Thymus (tissue), 11 donors: ENCODE measurements at regions not wholly inside any gene's neighbourhood (a gene's known extent, or its start where the extent isn't known, plus 50 kb on each side); places are given as distances from the start of the nearest gene placed in this dataset.
"Not testable (repeated sequence)": the region's sequence is repeated elsewhere in the genome, so short reads cannot be mapped to it uniquely, and the experiment has no call there.

ENCODE experiments used
- DNase-seq, 9 donors: peaks; one replicate each; pipeline ENCODE4 v3.0.0-alpha.2; 2013; ENCODE audit warnings: low spot score in 9 of 9, low read depth in 6 of 9, missing footprints in 1 of 9
- H3K27ac ChIP-seq, 2 donors: one replicate each; pipeline ENCODE4 v1.5.1; 2013; ENCODE audit warnings: control low read depth in 1 of 2, low read depth in 1 of 2, low read length in 1 of 2, mild to moderate bottlenecking in 1 of 2, moderate library complexity in 1 of 2
- H3K27me3 ChIP-seq, 2 donors: one replicate each; pipeline ENCODE4 v1.5.1; 2013; ENCODE audit warnings: low read length in 1 of 2; ENCODE audit not compliant: control insufficient read depth in 2 of 2, insufficient read depth in 1 of 2
- H3K36me3 ChIP-seq, 2 donors: one replicate each; pipeline ENCODE4 v1.5.1; 2013; ENCODE audit warnings: low read length in 1 of 2, mild to moderate bottlenecking in 1 of 2, moderate library complexity in 1 of 2; ENCODE audit not compliant: control insufficient read depth in 2 of 2, insufficient read depth in 2 of 2
- H3K4me1 ChIP-seq, 2 donors: one replicate each; pipeline ENCODE4 v1.5.1; 2013; ENCODE audit warnings: low read length in 2 of 2; ENCODE audit not compliant: control insufficient read depth in 2 of 2, insufficient read depth in 2 of 2
- H3K4me3 ChIP-seq, 2 donors: one replicate each; pipeline ENCODE4 v1.5.1; 2013; ENCODE audit warnings: low read length in 2 of 2, control low read depth in 1 of 2, mild to moderate bottlenecking in 1 of 2
- H3K9me3 ChIP-seq, 2 donors: one replicate each; pipeline ENCODE4 v1.5.1; 2013; ENCODE audit warnings: low read length in 1 of 2, mild to moderate bottlenecking in 1 of 2; ENCODE audit not compliant: control insufficient read depth in 2 of 2, insufficient read depth in 1 of 2
- WGBS: extraction: QIAGEN DNeasy Blood & Tissue Kit; methylation state at CpG from one replicate; pipeline ENCODE4 v1.1.7; 2013; 5-methylcytosine and 5-hydroxymethylcytosine counted together
- donor health status: healthy.

DNA sequence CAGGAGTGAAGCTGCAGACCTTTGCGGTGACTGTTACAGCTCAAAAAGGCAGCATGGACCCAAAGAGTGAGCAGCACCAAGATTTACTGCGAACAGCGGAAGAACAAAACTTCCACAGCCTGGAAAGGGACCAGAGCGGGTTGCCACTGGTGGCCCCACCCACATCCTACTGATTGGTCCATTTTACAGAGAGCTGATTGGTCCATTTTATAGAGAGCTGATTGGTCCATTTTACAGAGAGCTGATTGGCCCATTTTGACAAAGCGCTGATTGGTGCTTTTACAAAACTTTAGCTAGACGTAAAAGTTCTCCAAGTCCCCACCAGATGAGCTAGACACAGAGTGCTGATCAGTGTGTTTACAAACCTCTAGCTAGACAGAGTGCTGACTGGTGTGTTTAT lies 134.2 kb upstream of the FRG1 start:
- no peak for DNase-seq
- Histone ChIP-seq H3K36me3 (no peaks in the 10 kb centered on the region), H3K9me3 (peaks cover 0 to 8% of the 10 kb centered on the region in 2 donors), H3K27me3 (no peaks in the 10 kb centered on the region), H3K4me1 (no peaks in the 10 kb centered on the region), H3K27ac (no peak overlapping the region), H3K4me3 (no peak overlapping the region)
- 66% methylated on average over 6 of the region's 6 CpGs for WGBS

DNA sequence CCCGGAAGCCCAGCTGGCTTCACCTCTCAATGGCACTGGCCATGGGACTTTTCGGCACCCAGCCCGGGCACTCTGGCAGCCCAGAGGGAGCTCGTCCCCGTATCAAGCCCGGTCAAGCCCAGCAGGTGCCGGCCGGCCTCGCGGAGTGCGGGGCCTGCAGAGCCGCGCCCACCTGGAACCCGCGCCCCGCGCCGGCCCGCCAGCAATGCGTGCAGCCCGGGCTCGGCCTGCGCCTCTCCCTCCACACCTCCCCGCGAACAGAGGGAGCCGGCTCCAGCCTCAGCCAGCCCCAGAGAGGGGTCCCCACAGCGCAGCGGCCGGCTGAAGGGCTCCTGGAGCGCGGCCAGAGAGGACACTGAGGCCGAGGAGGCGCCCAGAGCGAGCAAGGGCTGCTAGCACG lies 133.6 kb upstream of the FRG1 start:
- Histone ChIP-seq H3K4me1 (no peaks in the 10 kb centered on the region), H3K27me3 (no peaks in the 10 kb centered on the region), H3K36me3 (no peaks in the 10 kb centered on the region), H3K27ac (no peak overlapping the region), H3K4me3 (no peak overlapping the region), H3K9me3 (peaks cover 0 to 8% of the 10 kb centered on the region in 2 donors)
- 87% methylated on average over 34 of the region's 35 CpGs for WGBS
- DNase-seq: no peak

DNA sequence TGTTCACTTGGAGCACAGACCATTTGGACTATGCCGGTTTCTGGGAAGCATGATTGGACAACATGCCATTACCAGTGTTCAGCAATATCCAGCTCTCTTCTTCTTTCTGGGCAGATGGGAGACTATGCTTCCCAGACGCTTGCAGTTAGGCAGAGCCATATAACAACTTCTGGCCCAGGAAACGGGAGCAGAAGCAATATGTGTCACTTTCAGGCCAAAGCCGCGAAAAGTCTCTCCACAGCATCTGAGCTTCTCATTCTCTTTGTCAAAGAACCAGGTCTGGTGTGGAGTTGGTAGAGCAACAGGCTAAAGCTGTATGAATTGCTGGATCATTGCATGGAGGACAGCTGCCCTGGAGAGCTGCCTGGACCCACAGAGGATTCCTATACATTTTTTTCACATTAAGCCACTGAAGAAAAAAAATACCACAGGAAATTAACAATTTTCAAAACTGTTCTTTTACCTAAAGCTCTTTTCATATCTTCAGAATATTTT lies 131.4 kb upstream of the FRG1 start:
- Histone ChIP-seq H3K27me3 (no peaks in the 10 kb centered on the region), H3K36me3 (no peaks in the 10 kb centered on the region), H3K4me3 (no peak overlapping the region), H3K9me3 (peaks cover 1 to 8% of the 10 kb centered on the region in 2 donors), H3K27ac (no peak overlapping the region), H3K4me1 (no peaks in the 10 kb centered on the region)
- WGBS: 96% methylated on average over 5 of the region's 5 CpGs
- no peak for DNase-seq

DNA sequence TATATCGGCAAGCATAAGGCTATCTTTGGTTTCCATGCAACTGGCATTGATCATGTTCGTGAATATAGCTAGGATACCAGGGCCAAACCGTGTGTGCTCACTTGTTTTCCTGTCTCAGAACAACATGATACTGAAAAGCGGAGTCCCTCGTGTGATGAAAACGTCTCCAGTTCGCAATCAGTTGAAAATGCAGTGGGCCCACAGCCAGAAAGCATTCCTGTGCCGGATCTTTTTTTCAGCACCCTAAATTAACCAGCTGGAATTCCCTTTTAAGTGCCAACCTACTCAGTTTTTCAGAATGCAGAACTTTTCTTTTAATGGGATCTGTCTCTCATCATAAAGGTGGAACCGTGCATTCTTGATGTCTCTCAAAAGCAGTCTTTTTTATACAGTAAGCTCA lies 130.8 kb upstream of the FRG1 start:
- no peak for DNase-seq
- Histone ChIP-seq H3K36me3 (no peaks in the 10 kb centered on the region), H3K4me1 (no peaks in the 10 kb centered on the region), H3K27ac (no peak overlapping the region), H3K9me3 (peaks cover 1 to 8% of the 10 kb centered on the region in 2 donors), H3K27me3 (no peaks in the 10 kb centered on the region), H3K4me3 (no peak overlapping the region)
- 91% methylated on average over 9 of the region's 9 CpGs for WGBS

DNA sequence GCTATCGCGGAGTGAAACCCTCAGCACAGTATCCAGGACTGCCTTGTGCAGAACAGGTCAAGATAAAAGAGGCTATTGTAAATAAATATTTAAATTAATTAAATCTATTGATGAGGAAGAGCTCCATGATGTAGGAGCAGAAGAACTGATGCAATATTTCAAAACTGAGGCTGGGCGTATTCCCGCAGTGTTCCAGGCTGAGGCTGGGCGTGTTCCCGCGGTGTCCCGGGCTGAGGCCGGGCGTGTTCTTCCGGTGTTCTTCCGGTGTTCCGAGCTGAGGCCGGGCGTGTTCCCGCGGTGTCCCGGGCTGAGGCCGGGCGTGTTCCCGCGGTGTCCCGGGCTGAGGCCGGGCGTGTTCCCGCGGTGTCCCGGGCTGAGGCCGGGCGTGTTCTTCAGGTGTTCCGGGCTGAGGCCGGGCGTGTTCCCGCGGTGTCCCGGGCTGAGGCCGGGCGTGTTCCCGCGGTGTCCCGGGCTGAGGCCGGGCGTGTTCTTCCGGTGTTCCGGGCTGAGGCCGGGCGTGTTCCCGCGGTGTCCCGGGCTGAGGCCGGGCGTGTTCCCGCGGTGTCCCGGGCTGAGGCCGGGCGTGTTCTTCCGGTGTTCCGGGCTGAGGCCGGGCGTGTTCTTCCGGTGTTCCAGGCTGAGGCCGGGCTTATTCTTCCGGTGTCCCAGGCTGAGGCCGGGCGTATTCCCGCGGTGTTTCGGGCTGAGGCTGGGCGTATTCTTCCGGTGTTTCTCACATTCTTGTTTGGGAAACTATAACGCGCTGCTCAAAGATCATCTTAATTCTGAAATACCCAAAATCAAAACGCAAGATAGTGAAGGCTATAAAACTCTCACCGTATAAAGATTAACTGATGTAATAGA lies 130.1 kb upstream of the FRG1 start:
- WGBS: 42% methylated on average over 62 of the region's 75 CpGs
- not testable (repeated sequence) for H3K27me3 ChIP-seq, H3K36me3 ChIP-seq, H3K9me3 ChIP-seq, H3K4me3 ChIP-seq, H3K4me1 ChIP-seq, H3K27ac ChIP-seq, DNase-seq

DNA sequence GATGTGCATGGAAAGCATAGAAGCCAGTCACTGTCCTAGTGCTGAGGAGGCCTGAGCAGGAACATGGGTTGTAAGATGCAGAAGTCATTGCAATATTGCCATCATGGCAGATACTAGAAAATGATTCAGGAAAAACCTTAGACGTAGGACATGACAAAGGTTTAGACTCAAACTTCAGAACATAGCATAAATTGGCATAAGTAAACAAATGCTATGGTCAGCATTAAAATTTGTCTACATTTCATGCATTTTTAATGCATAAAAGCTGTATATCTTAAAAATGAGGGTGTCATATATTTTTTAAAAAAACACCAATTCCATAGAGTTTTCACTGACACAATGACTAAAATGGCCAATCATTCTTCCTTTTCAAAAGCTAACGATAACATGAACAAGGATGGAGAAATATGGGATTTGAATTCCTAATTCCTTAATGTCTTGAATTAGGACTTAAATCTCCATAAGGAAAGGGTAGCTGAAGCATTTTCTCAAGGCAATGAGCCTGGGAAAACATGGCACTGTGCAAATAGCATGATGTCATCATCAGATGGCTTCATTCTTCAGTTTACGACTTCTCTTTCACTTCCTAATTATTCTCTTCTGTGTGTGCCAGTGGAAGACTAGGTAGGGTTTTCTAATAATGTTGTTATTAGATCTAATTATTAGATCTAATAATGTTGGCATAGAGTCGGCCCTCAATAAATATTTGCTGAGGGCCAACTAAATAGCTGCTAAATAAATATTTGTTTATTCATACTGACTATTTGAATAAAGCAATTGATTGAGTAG lies 125.1 kb upstream of the FRG1 start:
- Histone ChIP-seq H3K4me3 (no peak overlapping the region), H3K4me1 (no peaks in the 10 kb centered on the region), H3K36me3 (no peaks in the 10 kb centered on the region), H3K27me3 (no peaks in the 10 kb centered on the region), H3K9me3 (peaks cover 0 to 1% of the 10 kb centered on the region in 2 donors), H3K27ac (no peak overlapping the region)
- DNase-seq: no peak
- WGBS: 84% methylated on average over 4 of the region's 4 CpGs

DNA sequence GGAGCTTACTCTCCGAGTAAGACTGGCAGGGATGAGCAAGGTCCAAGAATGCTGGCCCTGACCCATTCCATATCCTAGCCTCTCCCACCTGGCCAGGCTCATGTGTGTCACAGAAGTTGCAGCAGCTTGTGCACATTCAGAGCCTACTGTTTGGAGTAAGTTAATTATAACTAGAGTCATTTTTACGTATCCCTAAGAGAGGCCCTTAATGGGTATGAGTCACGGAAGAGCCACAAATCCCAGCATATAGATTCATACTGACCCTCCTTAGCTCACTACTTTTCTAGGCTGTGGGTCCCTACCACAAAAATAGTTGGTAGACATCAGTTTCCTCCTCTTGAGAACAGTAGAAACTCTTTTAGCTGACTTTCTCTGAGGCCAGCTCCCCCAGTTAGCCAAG lies 118.3 kb upstream of the FRG1 start:
- 93% methylated on average over 3 of the region's 3 CpGs for WGBS
- Histone ChIP-seq H3K4me1 (no peaks in the 10 kb centered on the region), H3K36me3 (no peaks in the 10 kb centered on the region), H3K9me3 (no peaks in the 10 kb centered on the region), H3K27me3 (no peaks in the 10 kb centered on the region), H3K27ac (no peak overlapping the region), H3K4me3 (no peak overlapping the region)
- no peak for DNase-seq

DNA sequence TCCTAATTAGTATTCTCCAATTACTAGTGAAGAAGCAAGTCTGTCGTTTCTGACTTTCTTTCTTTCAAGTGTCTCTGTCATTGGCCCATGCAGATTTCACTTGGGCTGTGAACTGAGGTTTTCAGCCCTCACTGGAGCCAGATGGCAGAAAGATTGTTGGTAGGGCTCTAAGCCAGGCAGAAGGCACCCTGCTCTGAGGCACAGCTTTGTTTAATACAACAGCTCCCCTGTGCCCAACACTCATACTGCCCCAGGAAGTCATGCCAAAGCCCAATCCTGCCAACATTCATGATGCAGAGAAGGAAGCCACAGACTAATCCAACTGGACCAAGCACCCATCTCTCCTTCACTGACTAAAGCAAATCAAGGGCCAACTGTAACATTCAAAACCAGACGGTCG lies 117.1 kb upstream of the FRG1 start:
- H3K27ac ChIP-seq: no peak overlapping the region
- DNase-seq: no peak
- H3K27me3 ChIP-seq: no peaks in the 10 kb centered on the region
- H3K4me1 ChIP-seq: no peaks in the 10 kb centered on the region
- H3K9me3 ChIP-seq: no peaks in the 10 kb centered on the region
- H3K4me3 ChIP-seq: no peak overlapping the region
- 90% methylated on average over 3 of the region's 3 CpGs for WGBS
- H3K36me3 ChIP-seq: no peaks in the 10 kb centered on the region

DNA sequence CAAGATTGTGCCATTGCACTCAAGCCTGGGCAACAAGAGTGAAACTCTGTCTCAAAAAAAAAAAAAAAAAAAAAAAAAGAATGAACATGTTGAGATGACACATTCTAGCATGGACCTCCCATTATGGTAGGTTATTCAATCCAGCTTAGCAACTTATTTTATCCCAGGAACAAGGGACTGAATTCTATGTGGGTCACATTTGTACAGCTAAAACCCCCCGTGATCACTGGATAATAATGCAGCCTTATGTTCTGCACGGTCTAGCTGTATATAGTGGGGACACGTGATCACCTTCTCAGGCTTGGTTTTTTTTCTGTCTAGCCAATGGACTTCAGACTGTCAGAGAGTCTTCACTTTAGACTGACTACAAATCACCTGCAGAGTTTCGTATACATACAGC lies 115.2 kb upstream of the FRG1 start:
- Histone ChIP-seq H3K36me3 (no peaks in the 10 kb centered on the region), H3K4me3 (no peak overlapping the region), H3K4me1 (no peaks in the 10 kb centered on the region), H3K27me3 (no peaks in the 10 kb centered on the region), H3K27ac (no peak overlapping the region), H3K9me3 (no peaks in the 10 kb centered on the region)
- WGBS: 93% methylated on average over 4 of the region's 4 CpGs
- DNase-seq: no peak
